MG63 (cell line): ENCODE measurements at regions not wholly inside any gene's neighbourhood (a gene's known extent, or its start where the extent isn't known, plus 50 kb on each side); places are given as distances from the start of the nearest gene placed in this dataset.
A peak's percentile ranks its signal among the peaks of the same experiment; 100 is the strongest.

Experiments used
- DNase-seq: peaks from one replicate; pipeline ENCODE4 v3.0.0-alpha.2; 2020
- H3K27me3 ChIP-seq: fragments of 250-450 bp; sonication (Bioruptor Pico); 2 replicates; pipeline ENCODE4 v1.5.1; 2020; ENCODE audit warnings: mild to moderate bottlenecking, moderate library complexity
- H3K36me3 ChIP-seq: fragments of 250-450 bp; sonication (Bioruptor Pico); 2 replicates; pipeline ENCODE4 v1.5.1; 2020; ENCODE audit warnings: mild to moderate bottlenecking, moderate library complexity
- H3K4me3 ChIP-seq: fragments of 250-450 bp; sonication (Bioruptor Pico); 2 replicates; pipeline ENCODE4 v1.5.1; 2020; ENCODE audit warnings: mild to moderate bottlenecking, moderate library complexity
- H3K9me3 ChIP-seq: fragments of 250-450 bp; sonication (Bioruptor Pico); 2 replicates; pipeline ENCODE4 v1.5.1; 2020; ENCODE audit warnings: mild to moderate bottlenecking, moderate library complexity

GRCh38 chr4:186932631-186933187, 209.1 kb upstream of the FAT1 start:
- peak; percentile 26 for DNase-seq
- no peaks in the 10 kb centered on the region for H3K36me3 ChIP-seq
- no peaks in the 10 kb centered on the region for H3K27me3 ChIP-seq
- no peaks in the 10 kb centered on the region for H3K9me3 ChIP-seq
- H3K4me3 ChIP-seq, result no peak overlapping the region

GRCh38 chr4:186934244-186934643, 210.6 kb upstream of the FAT1 start:
- Histone ChIP-seq H3K9me3 (no peaks in the 10 kb centered on the region), H3K27me3 (no peaks in the 10 kb centered on the region), H3K36me3 (no peaks in the 10 kb centered on the region), H3K4me3 (no peak overlapping the region)
- DNase-seq, result no peak

- DNase-seq, result no peak
- H3K27me3 ChIP-seq, result no peaks in the 10 kb centered on the region
- no peaks in the 10 kb centered on the region for H3K36me3 ChIP-seq
- H3K9me3 ChIP-seq, result no peaks in the 10 kb centered on the region
- no peak overlapping the region for H3K4me3 ChIP-seq
These were observed 211.3 kb upstream of the FAT1 start for GRCh38 chr4:186934841-186935443.

- no peak overlapping the region for H3K4me3 ChIP-seq
- no peaks in the 10 kb centered on the region for H3K9me3 ChIP-seq
- no peaks in the 10 kb centered on the region for H3K36me3 ChIP-seq
- no peak for DNase-seq
- no peaks in the 10 kb centered on the region for H3K27me3 ChIP-seq
These were observed 212.2 kb upstream of the FAT1 start for GRCh38 chr4:186935901-186936300.

GRCh38 chr4:186936496-186937375, 213.1 kb upstream of the FAT1 start:
- DNase-seq, result no peak
- H3K9me3 ChIP-seq, result no peaks in the 10 kb centered on the region
- no peak overlapping the region for H3K4me3 ChIP-seq
- no peaks in the 10 kb centered on the region for H3K36me3 ChIP-seq
- H3K27me3 ChIP-seq, result no peaks in the 10 kb centered on the region

GRCh38 chr4:186939226-186939625, 215.6 kb upstream of the FAT1 start:
- H3K27me3 ChIP-seq, result no peaks in the 10 kb centered on the region
- no peak for DNase-seq
- H3K36me3 ChIP-seq, result no peaks in the 10 kb centered on the region
- no peak overlapping the region for H3K4me3 ChIP-seq
- no peaks in the 10 kb centered on the region for H3K9me3 ChIP-seq

GRCh38 chr4:186939766-186940165, 216.1 kb upstream of the FAT1 start:
- DNase-seq, result no peak

GRCh38 chr4:186940476-186940875, 216.8 kb upstream of the FAT1 start:
- no peaks in the 10 kb centered on the region for H3K9me3 ChIP-seq
- no peaks in the 10 kb centered on the region for H3K36me3 ChIP-seq
- H3K4me3 ChIP-seq, result no peak overlapping the region
- DNase-seq, result no peak
- no peaks in the 10 kb centered on the region for H3K27me3 ChIP-seq

More at GRCh38 chr4:186939766-186940165, 216.1 kb upstream of the FAT1 start:
- Histone ChIP-seq H3K4me3 (no peak overlapping the region), H3K27me3 (no peaks in the 10 kb centered on the region), H3K36me3 (no peaks in the 10 kb centered on the region), H3K9me3 (no peaks in the 10 kb centered on the region)

GRCh38 chr4:186942758-186943377, 219.2 kb upstream of the FAT1 start:
- no peaks in the 10 kb centered on the region for H3K9me3 ChIP-seq
- peak; percentile 14 for DNase-seq
- H3K4me3 ChIP-seq, result no peak overlapping the region
- no peaks in the 10 kb centered on the region for H3K36me3 ChIP-seq
- H3K27me3 ChIP-seq, result no peaks in the 10 kb centered on the region

GRCh38 chr4:186943411-186943810, 219.8 kb upstream of the FAT1 start:
- no peaks in the 10 kb centered on the region for H3K27me3 ChIP-seq
- DNase-seq, result no peak

GRCh38 chr4:186946136-186946535, 222.5 kb upstream of the FAT1 start:
- Histone ChIP-seq H3K27me3 (no peaks in the 10 kb centered on the region), H3K4me3 (no peak overlapping the region), H3K9me3 (no peaks in the 10 kb centered on the region), H3K36me3 (no peaks in the 10 kb centered on the region)
- DNase-seq, result no peak

More at GRCh38 chr4:186943411-186943810, 219.8 kb upstream of the FAT1 start:
- Histone ChIP-seq H3K36me3 (no peaks in the 10 kb centered on the region), H3K4me3 (no peak overlapping the region), H3K9me3 (no peaks in the 10 kb centered on the region)

GRCh38 chr4:186946682-186947294, 223.1 kb upstream of the FAT1 start:
- H3K4me3 ChIP-seq, result no peak overlapping the region
- peak; percentile 5 for DNase-seq
- H3K36me3 ChIP-seq, result no peaks in the 10 kb centered on the region
- no peaks in the 10 kb centered on the region for H3K9me3 ChIP-seq
- H3K27me3 ChIP-seq, result no peaks in the 10 kb centered on the region

GRCh38 chr4:186948361-186949242, 224.9 kb upstream of the FAT1 start:
- Histone ChIP-seq H3K27me3 (no peaks in the 10 kb centered on the region), H3K4me3 (no peak overlapping the region)
- no peak for DNase-seq

GRCh38 chr4:186949847-186950246, 226.2 kb upstream of the FAT1 start:
- Histone ChIP-seq H3K27me3 (no peaks in the 10 kb centered on the region), H3K4me3 (no peak overlapping the region), H3K36me3 (no peaks in the 10 kb centered on the region), H3K9me3 (no peaks in the 10 kb centered on the region)
- no peak for DNase-seq

More at GRCh38 chr4:186948361-186949242, 224.9 kb upstream of the FAT1 start:
- Histone ChIP-seq H3K9me3 (no peaks in the 10 kb centered on the region), H3K36me3 (no peaks in the 10 kb centered on the region)

GRCh38 chr4:186952709-186953108, 229.1 kb upstream of the FAT1 start:
- no peaks in the 10 kb centered on the region for H3K9me3 ChIP-seq
- DNase-seq, result no peak
- H3K4me3 ChIP-seq, result no peak overlapping the region
- H3K36me3 ChIP-seq, result no peaks in the 10 kb centered on the region
- no peaks in the 10 kb centered on the region for H3K27me3 ChIP-seq
